Dendritic cell treated with granulocyte-macrophage colony-stimulating factor and Interleukin-4, amounts not matched to agents 40 ng/mL and 50 ng/mL, for 4 days (primary cell): ENCODE measurements at regions not wholly inside any gene's neighbourhood (a gene's known extent, or its start where the extent isn't known, plus 50 kb on each side); places are given as distances from the start of the nearest gene placed in this dataset.
"Not testable (repeated sequence)": the region's sequence is repeated elsewhere in the genome, so short reads cannot be mapped to it uniquely, and the experiment has no call there.

Source experiments
- H3K27ac Mint-ChIP-seq: one replicate; pipeline ENCODE4 v1.8.0; 2022; ENCODE audit warnings: mild to moderate bottlenecking, mixed read lengths
- H3K27me3 Mint-ChIP-seq: one replicate; pipeline ENCODE4 v1.8.0; 2022; ENCODE audit warnings: mild to moderate bottlenecking, mixed read lengths
- H3K36me3 Mint-ChIP-seq: one replicate; pipeline ENCODE4 v1.8.0; 2022; ENCODE audit warnings: low read depth, mixed read lengths
- H3K4me1 Mint-ChIP-seq: one replicate; pipeline ENCODE4 v1.8.0; 2022; ENCODE audit warnings: low read depth, mixed read lengths
- H3K4me3 Mint-ChIP-seq: one replicate; pipeline ENCODE4 v1.8.0; 2022; ENCODE audit warnings: mild to moderate bottlenecking, moderate library complexity, mixed read lengths
- H3K9me3 Mint-ChIP-seq: one replicate; pipeline ENCODE4 v1.8.0; 2022; ENCODE audit warnings: mixed read lengths
- intact Hi-C: fragments of 100-400 bp; cut with micrococcal nuclease; formaldehyde crosslinking; loops from one replicate; pipeline ENCODE4 v1.15.0; 2022

- Mint-ChIP-seq H3K9me3 (no peaks in the 10 kb centered on the region), H3K36me3 (no peaks in the 10 kb centered on the region), H3K27ac (no peak overlapping the region), H3K4me1 (peaks cover 57% of the 10 kb centered on the region), H3K4me3 (no peak overlapping the region), H3K27me3 (peaks cover 45% of the 10 kb centered on the region)
- intact Hi-C loops: no loop called here
These were observed 129.7 kb upstream of the CCND2 start for GRCh38 chr12:4143896-4144295.

- no peak overlapping the region for H3K4me3 Mint-ChIP-seq
- H3K27ac Mint-ChIP-seq: no peak overlapping the region
- peaks cover 44% of the 10 kb centered on the region for H3K4me1 Mint-ChIP-seq
- intact Hi-C loops: no loop called here
- no peaks in the 10 kb centered on the region for H3K9me3 Mint-ChIP-seq
- H3K27me3 Mint-ChIP-seq: peaks cover 44% of the 10 kb centered on the region
- no peaks in the 10 kb centered on the region for H3K36me3 Mint-ChIP-seq
These were observed 132.0 kb upstream of the CCND2 start for GRCh38 chr12:4141348-4142270.

- intact Hi-C loops: no loop called here
- no peak overlapping the region for H3K4me3 Mint-ChIP-seq
- no peak overlapping the region for H3K27ac Mint-ChIP-seq
- H3K9me3 Mint-ChIP-seq: no peaks in the 10 kb centered on the region
- H3K27me3 Mint-ChIP-seq: peaks cover 37% of the 10 kb centered on the region
- H3K36me3 Mint-ChIP-seq: no peaks in the 10 kb centered on the region
- peaks cover 47% of the 10 kb centered on the region for H3K4me1 Mint-ChIP-seq
These were observed 132.8 kb upstream of the CCND2 start for GRCh38 chr12:4140581-4141301.

GRCh38 chr12:4139191-4139590 is 134.4 kb upstream of the CCND2 start:
- intact Hi-C loops: no loop called here
- Mint-ChIP-seq H3K4me1 (peaks cover 56% of the 10 kb centered on the region), H3K36me3 (no peaks in the 10 kb centered on the region), H3K9me3 (no peaks in the 10 kb centered on the region), H3K27ac (no peak overlapping the region), H3K27me3 (peaks cover 30% of the 10 kb centered on the region), H3K4me3 (no peak overlapping the region)

- Mint-ChIP-seq H3K4me1 (peaks cover 58% of the 10 kb centered on the region), H3K27me3 (peaks cover 24% of the 10 kb centered on the region)
- H3K27ac Mint-ChIP-seq, intact Hi-C loops, H3K4me3 Mint-ChIP-seq, H3K36me3 Mint-ChIP-seq, H3K9me3 Mint-ChIP-seq: not testable (repeated sequence)
These were observed 135.0 kb upstream of the CCND2 start for GRCh38 chr12:4138532-4138931.

GRCh38 chr12:4138051-4138450 is 135.5 kb upstream of the CCND2 start:
- H3K27ac Mint-ChIP-seq: no peak overlapping the region
- intact Hi-C loops: no loop called here
- no peak overlapping the region for H3K4me3 Mint-ChIP-seq
- no peaks in the 10 kb centered on the region for H3K36me3 Mint-ChIP-seq
- peaks cover 24% of the 10 kb centered on the region for H3K27me3 Mint-ChIP-seq
- H3K9me3 Mint-ChIP-seq: no peaks in the 10 kb centered on the region
- H3K4me1 Mint-ChIP-seq: peaks cover 60% of the 10 kb centered on the region

- intact Hi-C loops: no loop called here
- Mint-ChIP-seq H3K4me1 (peaks cover 60% of the 10 kb centered on the region), H3K9me3 (no peaks in the 10 kb centered on the region), H3K27me3 (peaks cover 27% of the 10 kb centered on the region), H3K27ac (peak overlapping the region; percentile 74), H3K4me3 (no peak overlapping the region), H3K36me3 (no peaks in the 10 kb centered on the region)
These were observed 136.1 kb upstream of the CCND2 start for GRCh38 chr12:4137441-4137840.

- Mint-ChIP-seq H3K27ac (peak overlapping the region; percentile 74), H3K4me1 (peaks cover 57% of the 10 kb centered on the region), H3K4me3 (peak overlapping the region; percentile 14), H3K27me3 (peaks cover 25% of the 10 kb centered on the region), H3K36me3 (no peaks in the 10 kb centered on the region), H3K9me3 (no peaks in the 10 kb centered on the region)
- intact Hi-C loops: no loop called here
These were observed 136.5 kb upstream of the CCND2 start for GRCh38 chr12:4137015-4137414.

- intact Hi-C loops: no loop called here
- Mint-ChIP-seq H3K4me3 (no peak overlapping the region), H3K9me3 (no peaks in the 10 kb centered on the region), H3K4me1 (peaks cover 57% of the 10 kb centered on the region), H3K27ac (peak overlapping the region; percentile 74), H3K36me3 (no peaks in the 10 kb centered on the region), H3K27me3 (peaks cover 29% of the 10 kb centered on the region)
These were observed 137.5 kb upstream of the CCND2 start for GRCh38 chr12:4135919-4136605.

GRCh38 chr12:4134448-4135263 is 138.9 kb upstream of the CCND2 start:
- H3K4me1 Mint-ChIP-seq: peaks cover 52% of the 10 kb centered on the region
- no peak overlapping the region for H3K4me3 Mint-ChIP-seq
- H3K27ac Mint-ChIP-seq: peak overlapping the region; percentile 74
- no peaks in the 10 kb centered on the region for H3K9me3 Mint-ChIP-seq
- peaks cover 31% of the 10 kb centered on the region for H3K27me3 Mint-ChIP-seq
- intact Hi-C loops: no loop called here
- H3K36me3 Mint-ChIP-seq: no peaks in the 10 kb centered on the region

- Mint-ChIP-seq H3K27ac (peak overlapping the region; percentile 9), H3K36me3 (no peaks in the 10 kb centered on the region), H3K4me3 (no peak overlapping the region), H3K9me3 (no peaks in the 10 kb centered on the region), H3K4me1 (peaks cover 52% of the 10 kb centered on the region), H3K27me3 (peaks cover 31% of the 10 kb centered on the region)
- intact Hi-C loops: loop anchor here (2.0 kb wide), 1 partner anchor 15 kb away; no protein-coding TSS in a partner anchor
These were observed 139.7 kb upstream of the CCND2 start for GRCh38 chr12:4133636-4134447.

GRCh38 chr12:4133029-4133428 is 140.5 kb upstream of the CCND2 start:
- intact Hi-C loops: loop anchor here (2.0 kb wide), 1 partner anchor 14 kb away; no protein-coding TSS in a partner anchor
- peak overlapping the region; percentile 46 for H3K27ac Mint-ChIP-seq
- H3K27me3 Mint-ChIP-seq: peaks cover 32% of the 10 kb centered on the region
- no peak overlapping the region for H3K4me3 Mint-ChIP-seq
- H3K4me1 Mint-ChIP-seq: peaks cover 52% of the 10 kb centered on the region
- no peaks in the 10 kb centered on the region for H3K36me3 Mint-ChIP-seq
- no peaks in the 10 kb centered on the region for H3K9me3 Mint-ChIP-seq
